ENCODE measurements at regions not wholly inside any gene's neighbourhood (a gene's known extent, or its start where the extent isn't known, plus 50 kb on each side); places are given as distances from the start of the nearest gene placed in this dataset.
"Not testable (repeated sequence)": the region's sequence is repeated elsewhere in the genome, so short reads cannot be mapped to it uniquely, and the experiment has no call there.

- DNase-seq (ENCODE audit: low spot score) = no peak
These were observed 100.6 kb upstream of the APCDD1 start for GRCh38 chr18:10353791-10354190.

GRCh38 chr18:10354241-10354811, 100.1 kb upstream of the APCDD1 start:
- no peak for DNase-seq (ENCODE audit: low spot score)

- no peak for DNase-seq (ENCODE audit: low spot score)
These were observed 99.5 kb upstream of the APCDD1 start for GRCh38 chr18:10354890-10355289.

DNA sequence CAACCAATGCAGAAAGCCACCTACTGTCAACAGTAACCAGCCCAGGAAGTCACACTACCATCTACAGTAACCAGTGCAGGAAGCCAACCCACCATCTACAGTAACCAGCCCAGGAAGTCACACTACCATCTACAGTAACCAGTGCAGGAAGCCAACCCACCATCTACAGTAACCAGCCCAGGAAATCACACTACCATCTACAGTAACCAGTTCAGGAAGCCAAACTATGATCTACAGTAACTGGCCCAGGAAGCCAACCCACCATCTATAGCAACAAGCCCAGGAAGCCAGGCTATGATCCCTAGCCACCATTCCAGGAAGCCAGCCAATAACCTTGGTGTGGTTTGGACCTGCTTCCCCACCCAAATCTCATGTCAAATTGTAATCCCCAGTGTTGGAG, 97.4 kb upstream of the APCDD1 start:
- not testable (repeated sequence) for DNase-seq (ENCODE audit: low spot score)

DNA sequence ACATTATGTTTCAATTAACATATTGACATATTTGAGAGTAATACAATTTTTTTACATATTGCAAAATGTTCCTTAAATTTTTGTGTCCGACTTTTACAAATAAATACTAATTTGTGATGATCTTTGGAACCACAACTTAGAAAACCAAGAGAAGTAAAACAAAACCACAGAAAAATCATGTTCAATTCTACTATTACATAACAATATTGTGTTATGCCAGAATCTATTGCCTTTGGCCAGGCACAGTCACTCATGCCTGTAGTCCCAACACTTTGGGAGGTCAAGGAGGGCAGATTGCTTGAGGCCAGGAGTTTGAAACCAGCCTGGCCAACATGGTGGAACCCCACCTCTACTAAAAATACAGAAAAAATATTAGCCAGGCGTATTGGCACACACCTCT, 92.8 kb upstream of the APCDD1 start:
- DNase-seq (ENCODE audit: low spot score) = no peak

- no peak for DNase-seq (ENCODE audit: low spot score)
These were observed 89.4 kb upstream of the APCDD1 start for GRCh38 chr18:10365021-10365500.

GRCh38 chr18:10365901-10366300, 88.5 kb upstream of the APCDD1 start:
- no peak for DNase-seq (ENCODE audit: low spot score)

GRCh38 chr18:10367836-10368235, 86.6 kb upstream of the APCDD1 start:
- no peak for DNase-seq (ENCODE audit: low spot score)

DNA sequence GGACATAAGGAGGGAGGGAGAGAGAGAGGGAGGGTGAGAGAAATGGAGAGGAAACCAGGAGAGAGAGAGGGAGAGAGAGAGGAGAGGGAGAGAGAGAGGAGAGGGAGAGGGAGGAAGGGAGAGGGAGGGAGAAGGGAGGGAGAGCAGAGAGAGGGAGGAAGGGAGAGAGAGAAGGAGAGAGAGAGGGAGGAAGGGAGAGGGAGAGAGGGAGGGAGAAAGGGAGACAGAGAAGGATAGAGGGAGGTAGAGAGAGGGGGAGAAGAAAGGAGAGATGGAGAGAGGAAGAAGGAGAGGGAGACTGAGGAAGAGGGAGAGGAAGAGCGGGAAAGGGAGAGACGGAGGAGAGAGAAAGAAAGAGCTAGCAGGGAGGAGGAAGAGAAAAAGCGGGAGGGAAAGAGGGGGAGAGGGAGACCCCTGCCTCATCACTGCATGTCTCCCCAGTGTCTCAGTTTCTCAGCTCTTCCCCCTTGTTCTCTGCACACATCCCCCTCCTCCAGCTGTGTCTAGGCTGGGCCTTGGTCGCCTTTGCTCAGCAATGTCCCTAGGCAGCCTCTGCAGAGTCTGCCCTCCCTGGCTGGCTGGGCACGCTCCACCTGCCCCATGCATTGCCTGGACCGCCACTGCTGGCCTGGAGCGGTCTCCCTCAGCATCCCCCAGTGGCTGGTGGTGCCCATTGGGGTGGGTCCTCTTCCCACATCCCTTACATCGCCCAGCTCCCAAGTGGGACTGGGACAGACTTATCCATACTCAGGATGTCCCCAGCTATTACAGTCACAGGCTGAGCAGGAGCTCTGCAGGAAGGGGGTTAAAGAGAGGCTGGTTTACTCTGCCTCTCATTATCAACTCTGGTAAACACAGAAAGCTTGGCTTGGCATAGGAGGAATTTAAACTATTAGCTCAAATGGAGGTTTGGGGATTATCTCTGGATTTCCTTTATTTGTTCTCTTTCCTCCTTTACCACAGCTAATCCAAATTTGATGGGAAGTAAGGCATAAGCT, 85.7 kb upstream of the APCDD1 start:
- no peak for DNase-seq (ENCODE audit: low spot score)

GRCh38 chr18:10370716-10371115, 83.7 kb upstream of the APCDD1 start:
- no peak for DNase-seq (ENCODE audit: low spot score)

- DNase-seq (ENCODE audit: low spot score) = no peak
These were observed 83.3 kb upstream of the APCDD1 start for GRCh38 chr18:10371165-10371564.

DNA sequence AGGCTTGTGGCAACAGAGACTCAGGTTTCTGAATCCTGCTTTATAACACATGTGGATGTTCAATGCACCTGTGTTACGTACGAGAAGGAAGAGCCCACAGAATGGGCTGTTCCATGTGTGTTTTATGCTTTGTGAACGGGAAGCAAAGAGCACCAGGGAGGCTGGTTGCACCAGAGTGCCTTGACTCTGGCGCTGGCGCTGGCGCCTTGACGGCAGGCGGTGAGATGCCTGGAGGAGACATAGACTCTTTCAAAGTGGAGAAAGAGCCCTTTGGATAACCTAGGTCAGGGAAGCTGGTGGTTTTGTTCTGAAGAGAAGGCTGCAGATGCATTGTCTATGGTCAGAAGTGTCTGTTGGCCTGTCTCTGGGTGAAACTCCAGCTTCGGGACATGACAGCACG, 80.2 kb upstream of the APCDD1 start:
- DNase-seq (ENCODE audit: low spot score) = no peak

GRCh38 chr18:10374636-10375293, 79.7 kb upstream of the APCDD1 start:
- no peak for DNase-seq (ENCODE audit: low spot score)

- no peak for DNase-seq (ENCODE audit: low spot score)
These were observed 77.7 kb upstream of the APCDD1 start for GRCh38 chr18:10376731-10377130.

- DNase-seq (ENCODE audit: low spot score) = no peak
These were observed 76.5 kb upstream of the APCDD1 start for GRCh38 chr18:10377956-10378355.

DNA sequence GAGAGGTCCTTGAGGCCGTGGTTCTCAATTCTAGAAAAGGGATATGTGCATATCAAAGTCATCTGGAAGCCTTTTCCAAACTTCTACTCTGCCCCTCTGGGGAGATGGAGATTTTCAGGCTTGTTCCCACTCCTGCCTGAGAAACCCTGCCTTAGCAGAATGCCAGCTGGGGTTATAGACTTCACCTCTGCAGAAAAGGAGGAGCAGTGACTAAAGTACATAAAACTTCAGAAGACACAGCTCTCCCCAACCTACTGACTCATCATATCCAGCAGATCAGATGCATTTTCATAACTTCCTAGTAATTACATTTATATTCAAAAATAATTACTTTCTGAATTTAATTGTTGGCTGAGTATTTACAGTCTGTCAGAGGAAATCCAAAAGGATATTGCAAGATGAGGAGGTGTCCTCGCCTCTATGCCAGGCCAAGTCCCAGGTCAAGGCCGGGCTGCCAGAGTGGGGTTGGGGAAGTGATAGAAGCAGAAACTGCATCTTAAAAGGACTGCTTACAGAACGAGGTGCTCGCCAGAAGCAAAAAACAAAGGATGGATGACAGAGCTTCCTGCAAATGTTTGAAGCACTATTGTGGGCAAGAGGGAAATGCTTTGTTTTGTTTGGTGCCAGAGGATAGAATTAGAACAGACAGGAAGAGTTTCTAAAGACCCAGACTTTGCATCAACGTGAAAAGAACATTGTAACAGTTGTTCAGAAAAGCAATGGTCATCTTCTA, 75.6 kb upstream of the APCDD1 start:
- DNase-seq (ENCODE audit: low spot score) = no peak

DNA sequence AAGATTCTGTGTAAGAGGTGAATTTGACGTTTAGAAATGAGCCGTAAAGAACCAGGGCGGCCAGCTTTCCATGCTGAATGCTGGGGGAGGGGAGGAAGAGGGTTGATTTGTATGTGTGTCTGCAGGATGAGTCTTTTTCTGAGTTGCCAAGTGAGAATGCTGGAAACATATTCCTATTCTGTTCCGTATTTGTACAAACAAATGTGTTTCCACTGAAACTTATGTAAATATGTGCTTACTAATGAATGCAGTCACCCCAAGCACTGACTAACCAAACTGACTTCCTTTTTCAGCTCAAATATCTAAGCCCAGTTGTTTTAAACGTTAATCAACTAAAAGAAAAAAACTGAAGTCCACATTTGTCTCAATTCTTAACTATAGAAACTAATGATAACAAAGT, 74.9 kb upstream of the APCDD1 start:
- DNase-seq (ENCODE audit: low spot score) = no peak

- no peak for DNase-seq (ENCODE audit: low spot score)
These were observed 72.9 kb upstream of the APCDD1 start for GRCh38 chr18:10381516-10381915.

GRCh38 chr18:10381951-10382350, 72.5 kb upstream of the APCDD1 start:
- no peak for DNase-seq (ENCODE audit: low spot score)

- DNase-seq (ENCODE audit: low spot score) = no peak
These were observed 68.4 kb upstream of the APCDD1 start for GRCh38 chr18:10386049-10386448.

DNA sequence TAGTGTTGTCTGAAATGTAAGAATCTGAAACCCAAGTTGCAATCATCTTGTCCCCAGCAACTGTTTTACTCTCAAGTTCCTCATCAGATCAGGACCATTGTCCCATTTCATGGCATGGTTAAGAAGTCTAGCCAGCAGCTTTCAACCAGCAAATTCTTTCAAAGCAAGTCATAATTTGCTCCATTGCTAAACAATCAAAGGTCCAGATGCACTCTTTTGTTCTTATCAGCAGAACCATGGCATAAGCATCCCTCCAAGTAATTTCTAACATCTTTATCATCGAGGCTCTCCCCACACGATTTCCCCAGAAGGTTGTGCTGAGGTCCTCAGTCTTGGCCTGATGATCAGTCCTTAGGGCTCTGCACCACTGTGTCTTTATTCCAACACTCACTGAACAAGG, 67.5 kb upstream of the APCDD1 start:
- DNase-seq (ENCODE audit: low spot score) = no peak

- no peak for DNase-seq (ENCODE audit: low spot score)
These were observed 67.0 kb upstream of the APCDD1 start for GRCh38 chr18:10387399-10387798.
